ENCODE measurements at regions not wholly inside any gene's neighbourhood (a gene's known extent, or its start where the extent isn't known, plus 50 kb on each side); places are given as distances from the start of the nearest gene placed in this dataset.

DNA sequence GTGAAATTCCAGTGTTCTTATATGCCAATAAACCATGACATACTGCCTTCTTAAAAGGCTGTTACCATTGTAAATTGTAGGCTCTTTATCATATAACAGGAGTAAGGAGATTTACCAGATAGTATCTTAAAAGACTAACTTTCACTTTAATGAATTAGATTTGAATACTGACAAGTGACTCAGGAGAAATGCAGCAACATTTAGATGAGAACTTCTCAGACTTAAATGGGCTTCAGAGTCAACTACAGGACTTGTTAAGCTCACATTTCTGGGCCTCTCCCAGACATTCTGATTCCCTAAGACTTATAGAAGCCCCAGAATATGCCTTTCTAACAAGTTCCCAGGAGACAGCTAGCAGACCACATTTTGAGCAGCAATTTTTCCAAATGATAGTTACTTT is 466.3 kb downstream of the ARL4A start:
- Histone ChIP-seq H3K36me3 (ENCODE audit: control insufficient read depth in 4 of 4, insufficient read depth in 3 of 4, low read depth in 1 of 4, low read length in 3 of 4) (no peaks in the 10 kb centered on the region), H3K9me3 (ENCODE audit: control insufficient read depth in 4 of 4, low read length in 3 of 4) (no peaks in the 10 kb centered on the region), H3K27me3 (ENCODE audit: control insufficient read depth in 4 of 4, insufficient read depth in 4 of 4, low read length in 3 of 4) (no peaks in the 10 kb centered on the region), H3K9ac (ENCODE audit: low read depth in 1 of 2, low read length in 2 of 2) (no peak overlapping the region), H3K4me1 (ENCODE audit: control insufficient read depth in 4 of 4, insufficient read depth in 4 of 4, low read length in 3 of 4) (no peaks in the 10 kb centered on the region), H3K27ac (ENCODE audit: low read depth in 1 of 2, low read length in 2 of 2) (no peak overlapping the region), H3K4me3 (ENCODE audit: low read depth in 1 of 3, low read length in 3 of 3) (no peak overlapping the region)
- TF ChIP-seq NR2F2 (IDR thresholded peaks at IDR 0.05): no peak
- TF ChIP-seq, protein P1, sequence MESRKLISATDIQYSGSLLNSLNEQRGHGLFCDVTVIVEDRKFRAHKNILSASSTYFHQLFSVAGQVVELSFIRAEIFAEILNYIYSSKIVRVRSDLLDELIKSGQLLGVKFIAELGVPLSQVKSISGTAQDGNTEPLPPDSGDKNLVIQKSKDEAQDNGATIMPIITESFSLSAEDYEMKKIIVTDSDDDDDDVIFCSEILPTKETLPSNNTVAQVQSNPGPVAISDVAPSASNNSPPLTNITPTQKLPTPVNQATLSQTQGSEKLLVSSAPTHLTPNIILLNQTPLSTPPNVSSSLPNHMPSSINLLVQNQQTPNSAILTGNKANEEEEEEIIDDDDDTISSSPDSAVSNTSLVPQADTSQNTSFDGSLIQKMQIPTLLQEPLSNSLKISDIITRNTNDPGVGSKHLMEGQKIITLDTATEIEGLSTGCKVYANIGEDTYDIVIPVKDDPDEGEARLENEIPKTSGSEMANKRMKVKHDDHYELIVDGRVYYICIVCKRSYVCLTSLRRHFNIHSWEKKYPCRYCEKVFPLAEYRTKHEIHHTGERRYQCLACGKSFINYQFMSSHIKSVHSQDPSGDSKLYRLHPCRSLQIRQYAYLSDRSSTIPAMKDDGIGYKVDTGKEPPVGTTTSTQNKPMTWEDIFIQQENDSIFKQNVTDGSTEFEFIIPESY (IDR thresholded peaks at IDR 0.05): no peak
- no peak for TF ChIP-seq RXRA (IDR thresholded peaks at IDR 0.05)
- TF ChIP-seq SP1 (IDR thresholded peaks at IDR 0.05): no peak
- TF ChIP-seq FOXA2 (IDR thresholded peaks at IDR 0.05): no peak
- TF ChIP-seq, protein P2, sequence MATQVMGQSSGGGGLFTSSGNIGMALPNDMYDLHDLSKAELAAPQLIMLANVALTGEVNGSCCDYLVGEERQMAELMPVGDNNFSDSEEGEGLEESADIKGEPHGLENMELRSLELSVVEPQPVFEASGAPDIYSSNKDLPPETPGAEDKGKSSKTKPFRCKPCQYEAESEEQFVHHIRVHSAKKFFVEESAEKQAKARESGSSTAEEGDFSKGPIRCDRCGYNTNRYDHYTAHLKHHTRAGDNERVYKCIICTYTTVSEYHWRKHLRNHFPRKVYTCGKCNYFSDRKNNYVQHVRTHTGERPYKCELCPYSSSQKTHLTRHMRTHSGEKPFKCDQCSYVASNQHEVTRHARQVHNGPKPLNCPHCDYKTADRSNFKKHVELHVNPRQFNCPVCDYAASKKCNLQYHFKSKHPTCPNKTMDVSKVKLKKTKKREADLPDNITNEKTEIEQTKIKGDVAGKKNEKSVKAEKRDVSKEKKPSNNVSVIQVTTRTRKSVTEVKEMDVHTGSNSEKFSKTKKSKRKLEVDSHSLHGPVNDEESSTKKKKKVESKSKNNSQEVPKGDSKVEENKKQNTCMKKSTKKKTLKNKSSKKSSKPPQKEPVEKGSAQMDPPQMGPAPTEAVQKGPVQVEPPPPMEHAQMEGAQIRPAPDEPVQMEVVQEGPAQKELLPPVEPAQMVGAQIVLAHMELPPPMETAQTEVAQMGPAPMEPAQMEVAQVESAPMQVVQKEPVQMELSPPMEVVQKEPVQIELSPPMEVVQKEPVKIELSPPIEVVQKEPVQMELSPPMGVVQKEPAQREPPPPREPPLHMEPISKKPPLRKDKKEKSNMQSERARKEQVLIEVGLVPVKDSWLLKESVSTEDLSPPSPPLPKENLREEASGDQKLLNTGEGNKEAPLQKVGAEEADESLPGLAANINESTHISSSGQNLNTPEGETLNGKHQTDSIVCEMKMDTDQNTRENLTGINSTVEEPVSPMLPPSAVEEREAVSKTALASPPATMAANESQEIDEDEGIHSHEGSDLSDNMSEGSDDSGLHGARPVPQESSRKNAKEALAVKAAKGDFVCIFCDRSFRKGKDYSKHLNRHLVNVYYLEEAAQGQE (IDR thresholded peaks at IDR 0.05): no peak
- no peak for TF ChIP-seq HNF4A (conservative IDR thresholded peaks at IDR 0.05)
- TF ChIP-seq FOXA1 (IDR thresholded peaks at IDR 0.05): no peak
- TF ChIP-seq EGR1 (IDR thresholded peaks at IDR 0.05; ENCODE audit: low read depth in 2 of 2): no peak
- TF ChIP-seq, protein P3, sequence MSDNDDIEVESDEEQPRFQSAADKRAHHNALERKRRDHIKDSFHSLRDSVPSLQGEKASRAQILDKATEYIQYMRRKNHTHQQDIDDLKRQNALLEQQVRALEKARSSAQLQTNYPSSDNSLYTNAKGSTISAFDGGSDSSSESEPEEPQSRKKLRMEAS (IDR thresholded peaks at IDR 0.05): no peak
- TF ChIP-seq RAD21 (IDR thresholded peaks at IDR 0.05): no peak
- TF ChIP-seq, protein P4, sequence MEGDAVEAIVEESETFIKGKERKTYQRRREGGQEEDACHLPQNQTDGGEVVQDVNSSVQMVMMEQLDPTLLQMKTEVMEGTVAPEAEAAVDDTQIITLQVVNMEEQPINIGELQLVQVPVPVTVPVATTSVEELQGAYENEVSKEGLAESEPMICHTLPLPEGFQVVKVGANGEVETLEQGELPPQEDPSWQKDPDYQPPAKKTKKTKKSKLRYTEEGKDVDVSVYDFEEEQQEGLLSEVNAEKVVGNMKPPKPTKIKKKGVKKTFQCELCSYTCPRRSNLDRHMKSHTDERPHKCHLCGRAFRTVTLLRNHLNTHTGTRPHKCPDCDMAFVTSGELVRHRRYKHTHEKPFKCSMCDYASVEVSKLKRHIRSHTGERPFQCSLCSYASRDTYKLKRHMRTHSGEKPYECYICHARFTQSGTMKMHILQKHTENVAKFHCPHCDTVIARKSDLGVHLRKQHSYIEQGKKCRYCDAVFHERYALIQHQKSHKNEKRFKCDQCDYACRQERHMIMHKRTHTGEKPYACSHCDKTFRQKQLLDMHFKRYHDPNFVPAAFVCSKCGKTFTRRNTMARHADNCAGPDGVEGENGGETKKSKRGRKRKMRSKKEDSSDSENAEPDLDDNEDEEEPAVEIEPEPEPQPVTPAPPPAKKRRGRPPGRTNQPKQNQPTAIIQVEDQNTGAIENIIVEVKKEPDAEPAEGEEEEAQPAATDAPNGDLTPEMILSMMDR (IDR thresholded peaks at IDR 0.05; ENCODE audit: low read depth, low read length, missing input control): no peak
- TF ChIP-seq TAF1 (conservative IDR thresholded peaks at IDR 0.05): no peak
- TF ChIP-seq GABPA (IDR thresholded peaks at IDR 0.05 in 1 of 2, conservative IDR thresholded peaks at IDR 0.05 in 1 of 2): no peak
- TF ChIP-seq, protein P5, sequence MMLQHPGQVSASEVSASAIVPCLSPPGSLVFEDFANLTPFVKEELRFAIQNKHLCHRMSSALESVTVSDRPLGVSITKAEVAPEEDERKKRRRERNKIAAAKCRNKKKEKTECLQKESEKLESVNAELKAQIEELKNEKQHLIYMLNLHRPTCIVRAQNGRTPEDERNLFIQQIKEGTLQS (IDR thresholded peaks at IDR 0.05): no peak
- no peak for TF ChIP-seq HNF4G (IDR thresholded peaks at IDR 0.05)
- TF ChIP-seq JUND (IDR thresholded peaks at IDR 0.05): no peak
- no peak for DNase-seq (ENCODE audit: low spot score)

DNA sequence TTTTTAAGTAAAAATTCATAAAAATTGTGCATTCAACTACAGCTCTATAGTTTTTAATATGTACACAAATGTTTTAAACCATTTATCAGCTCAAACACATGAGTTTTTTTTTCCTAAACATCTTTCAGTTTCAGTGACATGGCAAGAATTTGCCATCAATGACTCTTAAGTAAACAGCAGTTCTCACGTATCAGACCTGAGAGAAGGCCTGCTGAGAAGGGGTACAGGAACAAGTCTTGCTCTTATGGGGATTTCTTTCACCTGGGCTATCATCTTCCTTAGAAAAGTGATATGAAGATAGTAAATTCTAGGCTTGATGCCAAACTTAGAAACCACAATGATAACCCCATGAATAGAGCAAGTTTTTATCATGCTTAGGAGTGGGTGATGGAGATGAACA is 467.8 kb downstream of the ARL4A start:
- Histone ChIP-seq H3K27me3 (ENCODE audit: control insufficient read depth in 4 of 4, insufficient read depth in 4 of 4, low read length in 3 of 4) (no peaks in the 10 kb centered on the region), H3K27ac (ENCODE audit: low read depth in 1 of 2, low read length in 2 of 2) (no peak overlapping the region), H3K9me3 (ENCODE audit: control insufficient read depth in 4 of 4, low read length in 3 of 4) (no peaks in the 10 kb centered on the region), H3K36me3 (ENCODE audit: control insufficient read depth in 4 of 4, insufficient read depth in 3 of 4, low read depth in 1 of 4, low read length in 3 of 4) (no peaks in the 10 kb centered on the region), H3K4me3 (ENCODE audit: low read depth in 1 of 3, low read length in 3 of 3) (no peak overlapping the region), H3K9ac (ENCODE audit: low read depth in 1 of 2, low read length in 2 of 2) (no peak overlapping the region), H3K4me1 (ENCODE audit: control insufficient read depth in 4 of 4, insufficient read depth in 4 of 4, low read length in 3 of 4) (no peaks in the 10 kb centered on the region)
- no peak for DNase-seq (ENCODE audit: low spot score)
- WGBS: 41% methylated on average over 1 of the region's 1 CpG
- TF ChIP-seq, protein P1 (IDR thresholded peaks at IDR 0.05): no peak
- no peak for TF ChIP-seq RXRA (IDR thresholded peaks at IDR 0.05)
- no peak for TF ChIP-seq EGR1 (IDR thresholded peaks at IDR 0.05; ENCODE audit: low read depth in 2 of 2)
- no peak for TF ChIP-seq RAD21 (IDR thresholded peaks at IDR 0.05)
- TF ChIP-seq HNF4G (IDR thresholded peaks at IDR 0.05): no peak
- TF ChIP-seq, protein P2 (IDR thresholded peaks at IDR 0.05): no peak
- no peak for TF ChIP-seq NR2F2 (IDR thresholded peaks at IDR 0.05)
- no peak for TF ChIP-seq HNF4A (conservative IDR thresholded peaks at IDR 0.05)
- no peak for TF ChIP-seq FOXA2 (IDR thresholded peaks at IDR 0.05)

All from liver (tissue), 8 donors.